GM19372 (cell line): ENCODE measurements at regions not wholly inside any gene's neighbourhood (a gene's known extent, or its start where the extent isn't known, plus 50 kb on each side); places are given as distances from the start of the nearest gene placed in this dataset.

Source experiments
- ATAC-seq: cut with Tn5 transposase; IDR thresholded peaks from one replicate; pipeline ENCODE4 v1.9.1; 2021; ENCODE audit warnings: mild to moderate bottlenecking, low read depth, moderate library complexity; ENCODE audit not compliant: unreplicated experiment

DNA sequence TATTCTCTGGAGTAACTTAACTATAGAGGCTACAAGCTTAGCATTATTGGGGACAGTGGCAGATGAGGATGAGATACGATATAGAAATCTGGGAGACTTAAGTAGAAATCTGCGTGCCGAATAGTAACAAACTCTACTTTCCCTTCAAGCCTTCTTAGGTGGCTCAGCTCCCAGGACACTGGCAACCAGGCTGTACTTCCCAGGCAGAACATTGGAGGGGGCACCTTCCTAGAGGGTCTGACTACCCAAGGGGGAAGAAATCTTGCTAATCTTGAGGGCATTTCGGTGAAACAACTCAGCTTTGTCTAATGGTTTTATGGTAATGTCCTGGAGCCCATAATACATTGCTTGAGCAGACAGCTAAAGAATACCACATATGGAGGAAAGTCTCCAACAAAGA, 126.2 kb upstream of the DTNA start:
- ATAC-seq = no peak

DNA sequence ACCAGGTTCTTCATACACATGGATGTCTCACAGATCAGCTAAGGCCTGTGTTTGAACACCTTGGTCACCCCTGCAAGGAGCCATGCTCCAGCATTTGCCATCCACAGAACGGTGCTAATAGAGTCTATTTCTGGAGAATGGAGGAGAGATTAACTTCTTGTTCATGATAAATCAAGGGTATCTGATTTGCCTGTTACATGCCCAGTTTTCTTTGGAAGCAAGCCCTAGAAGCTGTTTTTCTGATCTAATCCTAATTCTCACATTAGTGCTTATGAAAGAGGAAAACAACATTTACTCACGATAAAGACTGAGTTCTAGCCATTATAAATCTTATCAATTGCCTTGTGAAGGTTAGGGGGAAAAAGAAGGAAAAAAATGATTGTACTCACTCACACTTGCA, 119.6 kb upstream of the DTNA start:
- ATAC-seq = no peak

DNA sequence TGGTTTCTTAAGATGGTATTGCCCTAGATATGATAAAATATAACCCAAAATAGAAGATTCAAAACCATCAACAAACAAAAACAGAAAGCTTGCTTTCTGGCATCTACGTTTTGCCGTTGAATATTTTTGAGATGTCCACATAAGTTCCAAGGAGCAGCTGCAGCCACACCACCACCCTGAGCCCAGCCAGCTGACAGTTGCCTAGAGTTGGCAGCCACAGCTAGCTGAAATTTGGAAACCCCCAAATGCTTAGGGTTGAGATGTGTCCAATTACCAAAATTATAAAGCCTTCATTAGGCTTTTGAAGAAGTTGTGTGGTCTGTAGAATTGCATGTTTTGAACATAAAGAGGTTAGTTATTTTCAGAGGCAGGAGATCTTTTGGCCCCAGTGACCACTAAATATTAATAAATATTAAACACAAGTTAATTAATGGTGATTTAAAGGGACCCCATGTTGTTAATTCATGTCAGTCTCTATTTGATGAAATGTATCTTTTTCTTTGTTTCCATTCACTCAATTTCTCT, 118.1 kb upstream of the DTNA start:
- ATAC-seq = no peak

GRCh38 chr18:34592481-34592880, 117.6 kb upstream of the DTNA start:
- no peak for ATAC-seq

DNA sequence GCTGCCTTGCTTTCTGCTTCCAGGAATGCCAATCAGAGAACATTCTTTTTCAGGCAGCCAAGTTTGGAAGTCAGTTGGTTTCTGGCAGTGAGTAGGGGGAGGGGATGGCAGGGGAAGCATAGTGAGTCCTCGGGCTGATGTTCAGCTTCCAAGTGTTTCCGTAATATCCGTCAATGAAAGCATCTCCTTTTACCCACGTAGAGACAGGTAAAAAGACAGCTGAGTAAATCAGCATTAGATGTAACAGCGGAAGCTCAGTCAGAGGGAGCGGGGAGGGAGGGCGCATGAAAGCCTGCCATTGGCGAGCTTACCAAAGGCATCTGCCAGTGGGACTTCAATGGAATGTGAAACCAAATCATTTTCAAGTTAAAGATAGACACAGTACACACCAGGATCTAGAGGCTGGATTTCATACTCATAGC, 117.1 kb upstream of the DTNA start:
- ATAC-seq = no peak

DNA sequence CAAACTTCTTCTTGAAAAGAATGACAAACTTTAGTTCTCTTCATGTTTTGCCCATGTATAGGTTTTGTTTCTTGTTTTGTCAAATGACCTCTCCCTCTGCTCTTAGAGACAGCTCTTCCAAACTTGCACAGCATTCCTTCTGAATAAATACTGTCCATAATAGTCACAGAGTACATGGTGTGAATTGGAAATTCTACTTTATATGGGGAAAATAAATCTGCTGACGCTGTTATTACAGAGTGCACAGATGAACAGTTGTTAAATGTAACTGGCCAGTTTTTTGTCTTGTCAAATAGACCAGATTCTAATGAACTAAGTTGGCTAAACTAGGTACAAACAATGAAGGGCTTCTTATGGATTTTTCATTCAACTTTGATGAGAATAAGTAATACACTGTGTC, 115.8 kb upstream of the DTNA start:
- no peak for ATAC-seq

DNA sequence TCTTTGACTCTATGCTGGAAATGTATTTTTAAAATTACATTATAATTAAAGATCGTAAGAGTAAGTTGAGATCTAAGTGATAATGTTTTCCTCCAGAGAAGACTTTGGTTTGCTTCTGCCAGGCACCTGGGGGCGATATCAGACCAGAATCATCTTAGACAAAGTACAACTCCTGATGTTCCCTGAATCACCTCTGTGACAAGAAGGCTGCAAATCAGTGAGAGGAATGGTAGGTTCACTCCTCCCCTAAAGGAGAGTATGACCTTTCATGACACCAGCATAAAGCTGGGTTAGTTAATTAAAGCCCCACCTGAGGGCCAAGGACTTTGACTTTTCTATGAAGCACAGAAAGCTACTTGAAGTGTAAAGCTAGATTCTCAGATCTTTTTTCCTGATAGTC, 114.4 kb upstream of the DTNA start:
- ATAC-seq = no peak

- no peak for ATAC-seq
Observed at GRCh38 chr18:34598120-34598635, 111.9 kb upstream of the DTNA start.

- ATAC-seq = no peak
Observed at GRCh38 chr18:34600158-34600557, 109.9 kb upstream of the DTNA start.

GRCh38 chr18:34600874-34601656, 109.0 kb upstream of the DTNA start:
- ATAC-seq = no peak

GRCh38 chr18:34604591-34604990, 105.5 kb upstream of the DTNA start:
- ATAC-seq = no peak

- ATAC-seq = no peak
Observed at GRCh38 chr18:34606851-34607250, 103.2 kb upstream of the DTNA start.

DNA sequence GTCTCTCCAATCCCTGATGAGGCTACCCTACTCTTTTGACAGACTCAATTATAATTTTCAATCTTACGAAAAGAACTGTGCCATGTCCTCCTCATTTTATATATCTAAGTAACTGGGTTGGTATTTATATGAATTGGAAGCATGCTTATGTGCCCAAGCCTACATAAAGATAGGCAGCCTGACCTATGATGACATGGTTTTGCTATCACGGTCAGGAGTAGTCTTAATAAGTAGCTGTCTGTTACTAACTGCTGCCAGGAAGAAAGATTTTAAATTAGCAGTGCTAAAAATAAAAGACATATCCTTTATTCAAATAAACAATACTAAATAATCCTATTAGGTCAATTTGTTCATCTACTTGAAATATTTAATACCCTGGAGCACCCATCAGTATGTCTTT, 102.0 kb upstream of the DTNA start:
- no peak for ATAC-seq

DNA sequence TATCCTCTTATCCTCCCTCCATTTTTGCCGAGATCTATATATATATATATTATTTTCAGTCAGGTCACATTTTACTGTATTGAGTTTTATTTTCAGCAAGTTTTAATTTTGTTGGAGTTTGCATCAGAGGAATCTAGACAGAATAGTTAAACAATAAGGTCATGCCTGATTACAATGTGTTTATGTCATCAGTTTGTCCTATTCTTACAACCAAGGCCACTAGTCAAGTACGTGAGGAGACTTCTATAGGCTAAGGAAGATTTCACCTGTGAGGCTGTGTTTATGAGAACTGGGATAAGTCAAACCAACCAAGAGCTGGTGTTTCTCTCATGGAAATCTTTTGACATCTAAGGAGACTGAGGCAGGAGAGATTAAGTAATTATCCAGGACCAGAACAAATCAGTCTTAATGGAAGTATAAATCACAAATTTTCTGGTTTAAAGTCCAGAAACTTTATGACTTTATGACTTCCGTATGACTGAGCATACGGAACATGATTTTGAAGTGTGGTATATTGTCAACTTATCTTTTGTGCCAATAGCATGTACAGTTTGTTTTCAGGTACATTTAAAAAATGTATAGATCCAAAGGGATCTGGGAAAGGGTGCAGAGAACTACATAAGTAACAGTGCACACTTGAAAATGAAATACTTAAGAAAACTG, 100.0 kb upstream of the DTNA start:
- ATAC-seq = no peak

DNA sequence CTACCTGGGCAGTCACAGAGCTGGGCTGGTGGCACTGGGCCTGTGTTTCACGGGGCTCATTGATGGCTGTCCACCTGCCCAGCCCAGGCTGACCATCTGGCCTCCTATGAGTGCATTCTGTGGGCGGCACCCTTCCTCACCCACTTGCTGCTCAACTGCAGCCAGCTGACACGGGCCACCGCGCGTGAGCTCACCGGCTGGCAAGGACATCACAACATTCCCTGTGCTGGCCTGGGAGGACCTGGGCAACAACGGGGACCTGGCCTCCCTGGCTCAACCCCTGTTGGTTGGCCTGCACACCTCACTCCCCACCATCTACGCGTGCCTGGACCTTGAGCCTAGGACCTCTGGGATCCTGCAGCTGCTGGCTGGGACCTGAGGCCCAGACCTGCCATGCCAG, 98.2 kb upstream of the DTNA start:
- ATAC-seq = no peak

DNA sequence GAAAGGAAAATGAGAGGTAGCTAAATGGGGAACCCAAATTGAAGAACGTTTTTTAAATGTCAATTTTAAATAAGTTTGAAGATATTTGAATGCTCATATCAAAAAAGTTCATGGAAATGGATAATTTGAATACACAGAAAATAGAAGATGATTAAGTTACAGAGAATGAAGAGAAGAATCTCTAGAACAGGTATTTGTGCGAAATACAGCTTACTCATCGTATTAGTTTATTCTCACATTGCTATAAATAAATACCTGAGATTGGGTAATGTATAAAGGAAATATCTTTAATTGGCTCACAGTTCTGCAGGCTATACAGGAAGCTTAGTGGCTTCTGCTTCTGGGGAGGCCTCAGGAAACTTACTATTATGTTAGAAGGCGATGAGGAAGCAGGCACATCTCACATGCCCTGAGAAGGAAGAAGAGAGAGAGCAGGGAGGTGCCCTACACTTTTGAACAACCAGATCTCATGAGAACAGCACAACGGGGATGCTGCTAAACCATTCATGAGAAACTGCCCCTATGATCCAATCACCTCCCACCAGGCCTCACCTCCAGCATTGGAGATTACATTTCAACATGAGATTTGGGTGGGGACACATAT, 89.7 kb upstream of the DTNA start:
- ATAC-seq = no peak

DNA sequence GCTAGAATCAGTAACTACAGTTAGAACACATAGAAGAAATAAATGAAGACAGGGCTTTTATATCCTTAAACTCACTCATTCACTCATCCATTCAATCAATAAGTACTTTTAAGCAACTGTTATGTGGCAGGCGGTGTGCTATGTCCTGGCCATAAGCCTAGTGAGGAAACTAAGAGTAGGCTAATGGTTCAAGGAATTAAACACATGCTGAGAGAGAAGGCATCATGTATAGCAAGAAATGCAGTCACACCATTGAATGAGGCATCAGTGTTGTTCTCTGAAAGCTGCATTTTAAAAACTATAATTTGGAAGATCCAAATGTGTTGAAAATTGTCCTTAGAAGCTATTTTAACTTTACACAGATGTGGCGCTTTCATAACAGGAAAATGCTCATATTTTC, 86.5 kb upstream of the DTNA start:
- no peak for ATAC-seq

GRCh38 chr18:34624551-34624950, 85.5 kb upstream of the DTNA start:
- no peak for ATAC-seq

- no peak for ATAC-seq
Observed at GRCh38 chr18:34626404-34627136, 83.5 kb upstream of the DTNA start.

DNA sequence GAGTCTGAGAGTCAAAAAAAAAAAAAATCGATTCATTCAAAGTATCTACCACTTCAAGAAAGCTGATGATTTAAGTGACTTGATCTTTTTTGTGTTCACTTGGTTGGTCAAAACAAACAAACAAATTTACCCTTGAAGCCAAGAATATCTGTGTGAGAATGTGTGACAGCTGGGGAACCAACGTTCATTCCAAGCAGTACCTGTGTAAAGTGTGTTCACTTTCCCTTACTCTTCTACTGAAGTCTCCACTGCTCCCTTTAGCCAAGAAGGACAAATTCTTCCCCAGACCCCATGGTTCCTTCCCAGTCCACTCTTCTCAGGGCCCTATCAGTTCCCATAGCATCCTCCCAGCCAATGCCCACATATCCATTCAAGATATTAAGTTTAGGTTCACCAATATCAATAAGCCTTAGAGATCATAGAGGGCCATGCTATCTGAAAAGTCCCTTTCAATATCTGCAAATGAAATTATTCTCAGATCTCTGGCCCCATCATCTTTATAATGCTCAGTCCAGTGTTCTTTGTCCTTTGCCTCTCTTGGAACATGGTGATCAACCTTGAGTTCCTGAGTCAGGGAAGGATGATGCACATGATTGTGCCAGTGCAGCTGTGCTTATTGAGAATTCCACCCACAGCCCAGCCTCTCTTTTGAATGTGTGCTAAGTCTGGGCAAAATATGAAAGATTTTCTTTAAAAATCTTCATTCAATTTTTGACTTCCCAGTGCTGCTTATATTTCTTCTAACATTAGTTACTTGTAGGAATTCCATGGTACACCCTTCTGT, 82.8 kb upstream of the DTNA start:
- ATAC-seq = no peak
